ENCODE measurements at regions not wholly inside any gene's neighbourhood (a gene's known extent, or its start where the extent isn't known, plus 50 kb on each side); places are given as distances from the start of the nearest gene placed in this dataset.

DNA sequence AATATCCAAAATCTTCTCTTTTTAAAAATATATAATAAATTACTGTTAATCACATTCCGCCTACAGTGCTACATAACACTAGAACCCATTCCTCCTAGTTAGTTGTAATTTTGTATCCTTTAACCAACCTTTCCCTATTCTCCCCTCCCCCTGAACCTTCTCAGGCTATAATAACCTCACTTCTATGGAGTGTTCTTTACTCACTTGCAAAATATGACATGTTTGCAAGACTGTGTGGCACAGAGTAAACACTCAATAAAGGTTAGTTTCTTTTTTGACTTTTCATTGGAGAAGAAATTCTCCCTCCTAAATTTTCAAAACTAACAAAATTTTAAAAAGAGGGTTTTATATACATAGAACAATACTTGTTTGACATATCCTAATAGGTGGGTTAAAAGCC is 147.0 kb downstream of the FOXA2 start:
- ChIA-PET CTCF (no interaction called here), POLR2A (no interaction called here)
- no peak for DNase-seq (ENCODE audit: low read depth, low spot score)
- Histone ChIP-seq H3K27me3 (ENCODE audit: control insufficient read depth, insufficient read depth, low read length) (no peaks in the 10 kb centered on the region), H3K4me3 (ENCODE audit: low read depth, low read length) (no peak overlapping the region), H3K27ac (ENCODE audit: low read depth, low read length) (no peak overlapping the region), H3K9me3 (ENCODE audit: control insufficient read depth, insufficient read depth, low read length) (no peaks in the 10 kb centered on the region)
- TF ChIP-seq, protein P1, sequence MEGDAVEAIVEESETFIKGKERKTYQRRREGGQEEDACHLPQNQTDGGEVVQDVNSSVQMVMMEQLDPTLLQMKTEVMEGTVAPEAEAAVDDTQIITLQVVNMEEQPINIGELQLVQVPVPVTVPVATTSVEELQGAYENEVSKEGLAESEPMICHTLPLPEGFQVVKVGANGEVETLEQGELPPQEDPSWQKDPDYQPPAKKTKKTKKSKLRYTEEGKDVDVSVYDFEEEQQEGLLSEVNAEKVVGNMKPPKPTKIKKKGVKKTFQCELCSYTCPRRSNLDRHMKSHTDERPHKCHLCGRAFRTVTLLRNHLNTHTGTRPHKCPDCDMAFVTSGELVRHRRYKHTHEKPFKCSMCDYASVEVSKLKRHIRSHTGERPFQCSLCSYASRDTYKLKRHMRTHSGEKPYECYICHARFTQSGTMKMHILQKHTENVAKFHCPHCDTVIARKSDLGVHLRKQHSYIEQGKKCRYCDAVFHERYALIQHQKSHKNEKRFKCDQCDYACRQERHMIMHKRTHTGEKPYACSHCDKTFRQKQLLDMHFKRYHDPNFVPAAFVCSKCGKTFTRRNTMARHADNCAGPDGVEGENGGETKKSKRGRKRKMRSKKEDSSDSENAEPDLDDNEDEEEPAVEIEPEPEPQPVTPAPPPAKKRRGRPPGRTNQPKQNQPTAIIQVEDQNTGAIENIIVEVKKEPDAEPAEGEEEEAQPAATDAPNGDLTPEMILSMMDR (IDR thresholded peaks at IDR 0.05; ENCODE audit: low read depth, low read length), result no peak

GRCh38 chr20:22431419-22431818 is 153.0 kb downstream of the FOXA2 start:
- H3K27ac ChIP-seq (ENCODE audit: low read depth, low read length), result no peak overlapping the region
- TF ChIP-seq, protein P1 (IDR thresholded peaks at IDR 0.05; ENCODE audit: low read depth, low read length), result no peak
- no peak for DNase-seq (ENCODE audit: low read depth, low spot score)
- ChIA-PET POLR2A (no interaction called here), CTCF (no interaction called here)
- no peaks in the 10 kb centered on the region for H3K27me3 ChIP-seq (ENCODE audit: control insufficient read depth, insufficient read depth, low read length)
- H3K9me3 ChIP-seq (ENCODE audit: control insufficient read depth, insufficient read depth, low read length), result no peaks in the 10 kb centered on the region; the same call in 1 of the 2 replicates
- no peak overlapping the region for H3K4me3 ChIP-seq (ENCODE audit: low read depth, low read length)

GRCh38 chr20:22430746-22431168 is 153.6 kb downstream of the FOXA2 start:
- ChIA-PET CTCF (no interaction called here), POLR2A (no interaction called here)
- Histone ChIP-seq H3K27ac (ENCODE audit: low read depth, low read length) (no peak overlapping the region), H3K27me3 (ENCODE audit: control insufficient read depth, insufficient read depth, low read length) (no peaks in the 10 kb centered on the region), H3K4me3 (ENCODE audit: low read depth, low read length) (no peak overlapping the region), H3K9me3 (ENCODE audit: control insufficient read depth, insufficient read depth, low read length) (no peaks in the 10 kb centered on the region; the same call in 1 of the 2 replicates)
- DNase-seq (ENCODE audit: low read depth, low spot score), result no peak
- TF ChIP-seq, protein P1 (IDR thresholded peaks at IDR 0.05; ENCODE audit: low read depth, low read length), result no peak

GRCh38 chr20:22430154-22430745 is 154.1 kb downstream of the FOXA2 start:
- DNase-seq (ENCODE audit: low read depth, low spot score), result no peak
- CTCF ChIA-PET, result no interaction called here
- no peaks in the 10 kb centered on the region for H3K27me3 ChIP-seq (ENCODE audit: control insufficient read depth, insufficient read depth, low read length)
- H3K27ac ChIP-seq (ENCODE audit: low read depth, low read length), result no peak overlapping the region
- POLR2A ChIA-PET, result no interaction called here
- TF ChIP-seq, protein P1 (IDR thresholded peaks at IDR 0.05; ENCODE audit: low read depth, low read length), result no peak
- H3K9me3 ChIP-seq (ENCODE audit: control insufficient read depth, insufficient read depth, low read length), result no peaks in the 10 kb centered on the region; the same call in 1 of the 2 replicates
- no peak overlapping the region for H3K4me3 ChIP-seq (ENCODE audit: low read depth, low read length)

GRCh38 chr20:22429175-22430153 is 154.9 kb downstream of the FOXA2 start:
- ChIA-PET POLR2A (no interaction called here), CTCF (no interaction called here)
- H3K27ac ChIP-seq (ENCODE audit: low read depth, low read length), result no peak overlapping the region
- no peak overlapping the region for H3K4me3 ChIP-seq (ENCODE audit: low read depth, low read length)
- DNase-seq (ENCODE audit: low read depth, low spot score), result no peak
- no peaks in the 10 kb centered on the region for H3K27me3 ChIP-seq (ENCODE audit: control insufficient read depth, insufficient read depth, low read length)
- no peaks in the 10 kb centered on the region; the same call in 1 of the 2 replicates for H3K9me3 ChIP-seq (ENCODE audit: control insufficient read depth, insufficient read depth, low read length)
- TF ChIP-seq, protein P1 (IDR thresholded peaks at IDR 0.05; ENCODE audit: low read depth, low read length), result no peak
